ENCODE measurements at regions not wholly inside any gene's neighbourhood (a gene's known extent, or its start where the extent isn't known, plus 50 kb on each side); places are given as distances from the start of the nearest gene placed in this dataset.

GRCh38 chr20:40561187-40561586 is 127.8 kb downstream of the MAFB start:
- Histone ChIP-seq H3K9me3 (ENCODE audit: control insufficient read depth in 1 of 2, low read length in 2 of 2) (no peaks in the 10 kb centered on the region), H3K9ac (ENCODE audit: low read depth in 1 of 2, low read length in 2 of 2) (no peak overlapping the region), H3K4me3 (ENCODE audit: low read depth in 1 of 2, low read length in 2 of 2) (no peak overlapping the region), H3K27me3 (ENCODE audit: control insufficient read depth in 1 of 2, insufficient read depth in 2 of 2, low read length in 2 of 2) (no peaks in the 10 kb centered on the region), H3K4me1 (ENCODE audit: control insufficient read depth in 1 of 2, insufficient read depth in 2 of 2, low read length in 2 of 2) (peaks cover 29 to 33% of the 10 kb centered on the region in 2 donors), H3K36me3 (ENCODE audit: control insufficient read depth in 1 of 2, insufficient read depth in 2 of 2, low read length in 2 of 2) (no peaks in the 10 kb centered on the region), H3K27ac (ENCODE audit: low read depth, low read length) (no peak overlapping the region)

- no peak overlapping the region for H3K4me3 ChIP-seq (ENCODE audit: low read depth in 1 of 2, low read length in 2 of 2)
- H3K4me1 ChIP-seq (ENCODE audit: control insufficient read depth in 1 of 2, insufficient read depth in 2 of 2, low read length in 2 of 2): peaks cover 12 to 15% of the 10 kb centered on the region in 2 donors
- no peaks in the 10 kb centered on the region for H3K9me3 ChIP-seq (ENCODE audit: control insufficient read depth in 1 of 2, low read length in 2 of 2)
- no peaks in the 10 kb centered on the region for H3K36me3 ChIP-seq (ENCODE audit: control insufficient read depth in 1 of 2, insufficient read depth in 2 of 2, low read length in 2 of 2)
- no peak overlapping the region for H3K9ac ChIP-seq (ENCODE audit: low read depth in 1 of 2, low read length in 2 of 2)
- no peak overlapping the region for H3K27ac ChIP-seq (ENCODE audit: low read depth, low read length)
- H3K27me3 ChIP-seq (ENCODE audit: control insufficient read depth in 1 of 2, insufficient read depth in 2 of 2, low read length in 2 of 2): no peaks in the 10 kb centered on the region
Measured at GRCh38 chr20:40558212-40558611, 130.8 kb downstream of the MAFB start.

GRCh38 chr20:40551125-40551530 is 137.9 kb downstream of the MAFB start:
- H3K9ac ChIP-seq (ENCODE audit: low read depth in 1 of 2, low read length in 2 of 2): no peak overlapping the region
- H3K4me1 ChIP-seq (ENCODE audit: control insufficient read depth in 1 of 2, insufficient read depth in 2 of 2, low read length in 2 of 2): peaks cover 0 to 12% of the 10 kb centered on the region in 2 donors
- H3K4me3 ChIP-seq (ENCODE audit: low read depth in 1 of 2, low read length in 2 of 2): no peak overlapping the region
- H3K27ac ChIP-seq (ENCODE audit: low read depth, low read length): no peak overlapping the region
- H3K36me3 ChIP-seq (ENCODE audit: control insufficient read depth in 1 of 2, insufficient read depth in 2 of 2, low read length in 2 of 2): no peaks in the 10 kb centered on the region
- no peaks in the 10 kb centered on the region for H3K9me3 ChIP-seq (ENCODE audit: control insufficient read depth in 1 of 2, low read length in 2 of 2)
- H3K27me3 ChIP-seq (ENCODE audit: control insufficient read depth in 1 of 2, insufficient read depth in 2 of 2, low read length in 2 of 2): no peaks in the 10 kb centered on the region

- H3K9me3 ChIP-seq (ENCODE audit: control insufficient read depth in 1 of 2, low read length in 2 of 2): no peaks in the 10 kb centered on the region
- no peaks in the 10 kb centered on the region for H3K27me3 ChIP-seq (ENCODE audit: control insufficient read depth in 1 of 2, insufficient read depth in 2 of 2, low read length in 2 of 2)
- no peak overlapping the region for H3K4me3 ChIP-seq (ENCODE audit: low read depth in 1 of 2, low read length in 2 of 2)
- no peaks in the 10 kb centered on the region for H3K36me3 ChIP-seq (ENCODE audit: control insufficient read depth in 1 of 2, insufficient read depth in 2 of 2, low read length in 2 of 2)
- H3K4me1 ChIP-seq (ENCODE audit: control insufficient read depth in 1 of 2, insufficient read depth in 2 of 2, low read length in 2 of 2): peaks cover 10 to 21% of the 10 kb centered on the region in 2 donors
- H3K27ac ChIP-seq (ENCODE audit: low read depth, low read length): no peak overlapping the region
- H3K9ac ChIP-seq (ENCODE audit: low read depth in 1 of 2, low read length in 2 of 2): no peak overlapping the region
Measured at GRCh38 chr20:40547483-40548091, 141.4 kb downstream of the MAFB start.

GRCh38 chr20:40545478-40545877 is 143.6 kb downstream of the MAFB start:
- Histone ChIP-seq H3K4me1 (ENCODE audit: control insufficient read depth in 1 of 2, insufficient read depth in 2 of 2, low read length in 2 of 2) (peaks cover 10% of the 10 kb centered on the region in 2 donors), H3K27me3 (ENCODE audit: control insufficient read depth in 1 of 2, insufficient read depth in 2 of 2, low read length in 2 of 2) (no peaks in the 10 kb centered on the region), H3K9ac (ENCODE audit: low read depth in 1 of 2, low read length in 2 of 2) (no peak overlapping the region), H3K36me3 (ENCODE audit: control insufficient read depth in 1 of 2, insufficient read depth in 2 of 2, low read length in 2 of 2) (no peaks in the 10 kb centered on the region), H3K4me3 (ENCODE audit: low read depth in 1 of 2, low read length in 2 of 2) (no peak overlapping the region), H3K27ac (ENCODE audit: low read depth, low read length) (no peak overlapping the region), H3K9me3 (ENCODE audit: control insufficient read depth in 1 of 2, low read length in 2 of 2) (no peaks in the 10 kb centered on the region)

GRCh38 chr20:40542065-40542464 is 147.0 kb downstream of the MAFB start:
- H3K4me3 ChIP-seq (ENCODE audit: low read depth in 1 of 2, low read length in 2 of 2): no peak overlapping the region
- no peak overlapping the region for H3K9ac ChIP-seq (ENCODE audit: low read depth in 1 of 2, low read length in 2 of 2)
- no peaks in the 10 kb centered on the region for H3K9me3 ChIP-seq (ENCODE audit: control insufficient read depth in 1 of 2, low read length in 2 of 2)
- H3K27me3 ChIP-seq (ENCODE audit: control insufficient read depth in 1 of 2, insufficient read depth in 2 of 2, low read length in 2 of 2): no peaks in the 10 kb centered on the region
- no peaks in the 10 kb centered on the region for H3K36me3 ChIP-seq (ENCODE audit: control insufficient read depth in 1 of 2, insufficient read depth in 2 of 2, low read length in 2 of 2)
- H3K4me1 ChIP-seq (ENCODE audit: control insufficient read depth in 1 of 2, insufficient read depth in 2 of 2, low read length in 2 of 2): peaks cover 19 to 23% of the 10 kb centered on the region in 2 donors
- H3K27ac ChIP-seq (ENCODE audit: low read depth, low read length): no peak overlapping the region

GRCh38 chr20:40540166-40540565 is 148.9 kb downstream of the MAFB start:
- Histone ChIP-seq H3K27ac (ENCODE audit: low read depth, low read length) (no peak overlapping the region), H3K4me3 (ENCODE audit: low read depth in 1 of 2, low read length in 2 of 2) (no peak overlapping the region), H3K4me1 (ENCODE audit: control insufficient read depth in 1 of 2, insufficient read depth in 2 of 2, low read length in 2 of 2) (peaks cover 19 to 23% of the 10 kb centered on the region in 2 donors), H3K9ac (ENCODE audit: low read depth in 1 of 2, low read length in 2 of 2) (no peak overlapping the region), H3K9me3 (ENCODE audit: control insufficient read depth in 1 of 2, low read length in 2 of 2) (no peaks in the 10 kb centered on the region), H3K27me3 (ENCODE audit: control insufficient read depth in 1 of 2, insufficient read depth in 2 of 2, low read length in 2 of 2) (no peaks in the 10 kb centered on the region), H3K36me3 (ENCODE audit: control insufficient read depth in 1 of 2, insufficient read depth in 2 of 2, low read length in 2 of 2) (no peaks in the 10 kb centered on the region)

- Histone ChIP-seq H3K4me1 (ENCODE audit: control insufficient read depth in 1 of 2, insufficient read depth in 2 of 2, low read length in 2 of 2) (peaks cover 12 to 16% of the 10 kb centered on the region in 2 donors), H3K4me3 (ENCODE audit: low read depth in 1 of 2, low read length in 2 of 2) (no peak overlapping the region), H3K27ac (ENCODE audit: low read depth, low read length) (no peak overlapping the region), H3K9ac (ENCODE audit: low read depth in 1 of 2, low read length in 2 of 2) (no peak overlapping the region), H3K9me3 (ENCODE audit: control insufficient read depth in 1 of 2, low read length in 2 of 2) (no peaks in the 10 kb centered on the region), H3K27me3 (ENCODE audit: control insufficient read depth in 1 of 2, insufficient read depth in 2 of 2, low read length in 2 of 2) (no peaks in the 10 kb centered on the region), H3K36me3 (ENCODE audit: control insufficient read depth in 1 of 2, insufficient read depth in 2 of 2, low read length in 2 of 2) (no peaks in the 10 kb centered on the region)
Measured at GRCh38 chr20:40538131-40538530, 150.9 kb downstream of the MAFB start.

- H3K36me3 ChIP-seq (ENCODE audit: control insufficient read depth in 1 of 2, insufficient read depth in 2 of 2, low read length in 2 of 2): no peaks in the 10 kb centered on the region
- H3K27ac ChIP-seq (ENCODE audit: low read depth, low read length): no peak overlapping the region
- peaks cover 9 to 14% of the 10 kb centered on the region in 2 donors for H3K4me1 ChIP-seq (ENCODE audit: control insufficient read depth in 1 of 2, insufficient read depth in 2 of 2, low read length in 2 of 2)
Measured at GRCh38 chr20:40536808-40537207, 152.2 kb downstream of the MAFB start.

GRCh38 chr20:40535816-40536215 is 153.2 kb downstream of the MAFB start:
- H3K9ac ChIP-seq (ENCODE audit: low read depth in 1 of 2, low read length in 2 of 2): no peak overlapping the region
- H3K4me3 ChIP-seq (ENCODE audit: low read depth in 1 of 2, low read length in 2 of 2): no peak overlapping the region
- peaks cover 14% of the 10 kb centered on the region in 2 donors for H3K9me3 ChIP-seq (ENCODE audit: control insufficient read depth in 1 of 2, low read length in 2 of 2)
- no peaks in the 10 kb centered on the region for H3K27me3 ChIP-seq (ENCODE audit: control insufficient read depth in 1 of 2, insufficient read depth in 2 of 2, low read length in 2 of 2)
- H3K36me3 ChIP-seq (ENCODE audit: control insufficient read depth in 1 of 2, insufficient read depth in 2 of 2, low read length in 2 of 2): no peaks in the 10 kb centered on the region
- H3K4me1 ChIP-seq (ENCODE audit: control insufficient read depth in 1 of 2, insufficient read depth in 2 of 2, low read length in 2 of 2): peaks cover 9 to 14% of the 10 kb centered on the region in 2 donors
- H3K27ac ChIP-seq (ENCODE audit: low read depth, low read length): no peak overlapping the region

More at GRCh38 chr20:40536808-40537207, 152.2 kb downstream of the MAFB start:
- H3K27me3 ChIP-seq (ENCODE audit: control insufficient read depth in 1 of 2, insufficient read depth in 2 of 2, low read length in 2 of 2): no peaks in the 10 kb centered on the region
- H3K4me3 ChIP-seq (ENCODE audit: low read depth in 1 of 2, low read length in 2 of 2): no peak overlapping the region
- peaks cover 4 to 6% of the 10 kb centered on the region in 2 donors for H3K9me3 ChIP-seq (ENCODE audit: control insufficient read depth in 1 of 2, low read length in 2 of 2)
- no peak overlapping the region for H3K9ac ChIP-seq (ENCODE audit: low read depth in 1 of 2, low read length in 2 of 2)

Measured in duodenal mucosa (tissue), 2 donors.